CD4-positive, alpha-beta T cell (primary cell): ENCODE measurements at regions not wholly inside any gene's neighbourhood (a gene's known extent, or its start where the extent isn't known, plus 50 kb on each side); places are given as distances from the start of the nearest gene placed in this dataset.

Source experiments
- ATAC-seq: fragments of 200-7000 bp; cut with Tn5 transposase; one replicate; pipeline ENCODE4 v1.10.0; 2022; ENCODE audit warnings: mild to moderate bottlenecking; ENCODE audit not compliant: poor library complexity
- CTCF ChIA-PET: fragments of 350-600 bp; sonication (Branson Sonifier 250); formaldehyde crosslinking; loops from one replicate; lab custom pipeline; 2021; ENCODE audit warnings: antibody characterized with exemption, inconsistent platforms; lab: Charles Lee
- POLR2A ChIA-PET: fragments of 350-600 bp; sonication (Branson Sonifier 250); formaldehyde crosslinking; loops from one replicate; lab custom pipeline; 2021; ENCODE audit warnings: antibody characterized with exemption, inconsistent platforms; lab: Charles Lee
- DNase-seq, 14 experiments: peaks; one replicate each; pipeline ENCODE4 v3.0.0-alpha.2; 2013 to 2020; ENCODE audit warnings: mixed read lengths in 2 of 14
- H3K27ac ChIP-seq, 2 donors: one replicate each; pipeline versions ENCODE4 v1.5.1 to v1.7.0; 2013; ENCODE audit warnings: low read length in 2 of 2, low read depth in 1 of 2, mild to moderate bottlenecking in 1 of 2
- H3K27me3 ChIP-seq, 2 experiments: 1 replicate in 1 of 2; 2 replicates in 1 of 2; pipeline versions ENCODE4 v1.6.1 to v1.7.0; 2013; ENCODE audit warnings: low read length in 2 of 2, control low read depth in 1 of 2, mild to moderate bottlenecking in 1 of 2, moderate library complexity in 1 of 2; ENCODE audit not compliant: insufficient read depth in 2 of 2, control insufficient read depth in 1 of 2
- H3K36me3 ChIP-seq: one replicate; pipeline ENCODE4 v1.6.1; 2013; ENCODE audit warnings: low read length, control low read depth; ENCODE audit not compliant: insufficient read depth
- H3K4me1 ChIP-seq: one replicate; pipeline ENCODE4 v1.6.1; 2013; ENCODE audit warnings: low read length, control low read depth; ENCODE audit not compliant: insufficient read depth
- H3K4me3 ChIP-seq: one replicate; pipeline ENCODE4 v1.5.1; 2013; ENCODE audit warnings: mild to moderate bottlenecking, low read length, moderate library complexity
- H3K9me3 ChIP-seq, 2 experiments: 1 replicate in 1 of 2; 2 replicates in 1 of 2; pipeline versions ENCODE4 v1.6.1 to v1.7.0; 2013; ENCODE audit warnings: low read length in 2 of 2, mild to moderate bottlenecking in 2 of 2, control low read depth in 1 of 2, moderate library complexity in 1 of 2; ENCODE audit not compliant: control insufficient read depth in 1 of 2, insufficient read depth in 1 of 2
- H3K27ac Mint-ChIP-seq: one replicate; pipeline ENCODE4 v1.8.0; 2020; ENCODE audit warnings: mixed read lengths
- H3K27me3 Mint-ChIP-seq: one replicate; pipeline ENCODE4 v1.8.0; 2021; ENCODE audit warnings: mixed read lengths
- H3K36me3 Mint-ChIP-seq: one replicate; pipeline ENCODE4 v1.8.0; 2021; ENCODE audit warnings: low read depth, mixed read lengths
- H3K4me1 Mint-ChIP-seq: one replicate; pipeline ENCODE4 v1.8.0; 2021; ENCODE audit warnings: low read depth, mixed read lengths
- H3K4me3 Mint-ChIP-seq: one replicate; pipeline ENCODE4 v1.8.0; 2020; ENCODE audit warnings: mild to moderate bottlenecking, mixed read lengths
- H3K9me3 Mint-ChIP-seq: one replicate; pipeline ENCODE4 v1.8.0; 2020; ENCODE audit warnings: mixed read lengths
- CTCF ChIP-seq: fragments of 200-600 bp; IDR thresholded peaks from one replicate; pipeline ENCODE4 v1.8.0; 2022; ENCODE audit warnings: antibody characterized with exemption, mild to moderate bottlenecking
- intact Hi-C, 2 experiments: fragments of 100-400 bp; cut with DNase I in 1 of 2; cut with micrococcal nuclease in 1 of 2; formaldehyde crosslinking; loops; one replicate each; pipeline versions ENCODE4 v1.15.1 to v1.9.0; 2023 to 2025; cut with DNase I, micrococcal nuclease

GRCh38 chr20:1724901-1725300, 67.3 kb upstream of the SIRPG start:
- intact Hi-C loops = no loop called here
- POLR2A ChIA-PET = no interaction called here
- H3K4me3 Mint-ChIP-seq = no peak overlapping the region

GRCh38 chr20:1722513-1723050, 65.0 kb upstream of the SIRPG start:
- peaks cover 8% of the 10 kb centered on the region for H3K4me1 Mint-ChIP-seq

More at GRCh38 chr20:1724901-1725300, 67.3 kb upstream of the SIRPG start:
- DNase-seq = no peak
- Histone ChIP-seq H3K4me1 (no peaks in the 10 kb centered on the region), H3K9me3 (no peaks in the 10 kb centered on the region), H3K27ac (no peak overlapping the region), H3K4me3 (no peak overlapping the region), H3K27me3 (no peaks in the 10 kb centered on the region), H3K36me3 (no peaks in the 10 kb centered on the region)
- H3K9me3 Mint-ChIP-seq = peaks cover 4% of the 10 kb centered on the region
- H3K36me3 Mint-ChIP-seq = no peaks in the 10 kb centered on the region
- CTCF ChIA-PET = no interaction called here
- no peaks in the 10 kb centered on the region for H3K4me1 Mint-ChIP-seq
- H3K27ac Mint-ChIP-seq = no peak overlapping the region
- ATAC-seq = no peak
- H3K27me3 Mint-ChIP-seq = no peaks in the 10 kb centered on the region
- no peak for TF ChIP-seq CTCF

GRCh38 chr20:1721687-1722512, 64.3 kb upstream of the SIRPG start:
- no peak overlapping the region for H3K4me3 Mint-ChIP-seq
- no peak for DNase-seq

More at GRCh38 chr20:1722513-1723050, 65.0 kb upstream of the SIRPG start:
- ChIA-PET CTCF (no interaction called here), POLR2A (no interaction called here)
- H3K9me3 Mint-ChIP-seq = peaks cover 4% of the 10 kb centered on the region
- H3K4me3 Mint-ChIP-seq = no peak overlapping the region
- Histone ChIP-seq H3K27me3 (no peaks in the 10 kb centered on the region), H3K36me3 (no peaks in the 10 kb centered on the region), H3K4me1 (no peaks in the 10 kb centered on the region), H3K27ac (no peak overlapping the region), H3K4me3 (no peak overlapping the region), H3K9me3 (no peaks in the 10 kb centered on the region)
- no peak overlapping the region for H3K27ac Mint-ChIP-seq
- intact Hi-C loops = no loop called here
- no peaks in the 10 kb centered on the region for H3K36me3 Mint-ChIP-seq
- no peak for TF ChIP-seq CTCF
- ATAC-seq (no peak), DNase-seq (no peak)
- no peaks in the 10 kb centered on the region for H3K27me3 Mint-ChIP-seq

More at GRCh38 chr20:1721687-1722512, 64.3 kb upstream of the SIRPG start:
- CTCF ChIA-PET = no interaction called here
- ATAC-seq = no peak
- Histone ChIP-seq H3K4me1 (no peaks in the 10 kb centered on the region), H3K9me3 (no peaks in the 10 kb centered on the region), H3K27ac (no peak overlapping the region), H3K27me3 (no peaks in the 10 kb centered on the region), H3K36me3 (no peaks in the 10 kb centered on the region), H3K4me3 (no peak overlapping the region)
- Mint-ChIP-seq H3K27ac (no peak overlapping the region), H3K36me3 (no peaks in the 10 kb centered on the region), H3K27me3 (no peaks in the 10 kb centered on the region), H3K9me3 (peaks cover 4% of the 10 kb centered on the region), H3K4me1 (peaks cover 8% of the 10 kb centered on the region)
- POLR2A ChIA-PET = no interaction called here
- intact Hi-C loops = no loop called here
- no peak for TF ChIP-seq CTCF
